Liver (tissue), 3 donors: ENCODE measurements at regions not wholly inside any gene's neighbourhood (a gene's known extent, or its start where the extent isn't known, plus 50 kb on each side); places are given as distances from the start of the nearest gene placed in this dataset.

Source experiments
- ATF3 ChIP-seq: IDR thresholded peaks from 2 replicates; pipeline ENCODE4 v1.6.1; 2016; ENCODE audit warnings: antibody characterized with exemption
- CTCF ChIP-seq: fragments of 150-350 bp; IDR thresholded peaks from 2 replicates; pipeline ENCODE4 v1.5.1; 2017; ENCODE audit warnings: improper control_type of control experiment, low read depth, low read length; ENCODE audit not compliant: missing input control
- EGR1 ChIP-seq, 2 donors: IDR thresholded peaks; 2 replicates each; pipeline ENCODE4 v1.6.1; 2016 to 2018; ENCODE audit warnings: antibody characterized with exemption in 2 of 2, low read depth in 2 of 2
- FOXA1 ChIP-seq: IDR thresholded peaks from 2 replicates; pipeline ENCODE4 v1.6.1; 2016; ENCODE audit warnings: antibody characterized with exemption
- GABPA ChIP-seq, 2 donors: IDR thresholded peaks in 1 of 2; conservative IDR thresholded peaks in 1 of 2; 2 replicates each; pipeline ENCODE4 v1.6.1; 2016; ENCODE audit warnings: antibody characterized with exemption in 2 of 2, mild to moderate bottlenecking in 1 of 2, moderate library complexity in 1 of 2
- HNF4G ChIP-seq: IDR thresholded peaks from 2 replicates; pipeline ENCODE4 v1.6.1; 2016; ENCODE audit warnings: antibody characterized with exemption
- JUND ChIP-seq, 2 donors: IDR thresholded peaks; 2 replicates each; pipeline ENCODE4 v1.6.1; 2016; ENCODE audit warnings: antibody characterized with exemption in 2 of 2
- MAX ChIP-seq: IDR thresholded peaks from 2 replicates; pipeline ENCODE4 v1.6.1; 2016; ENCODE audit warnings: antibody characterized with exemption
- RAD21 ChIP-seq, 2 donors: IDR thresholded peaks; 2 replicates each; pipeline ENCODE4 v1.6.1; 2016; ENCODE audit warnings: antibody characterized with exemption in 2 of 2, mild to moderate bottlenecking in 2 of 2
- REST ChIP-seq: IDR thresholded peaks from 2 replicates; pipeline ENCODE4 v1.6.1; 2016; ENCODE audit warnings: antibody characterized with exemption, mild to moderate bottlenecking
- TAF1 ChIP-seq: conservative IDR thresholded peaks from 2 replicates; pipeline ENCODE4 v1.6.1; 2016; ENCODE audit warnings: antibody characterized with exemption, mild to moderate bottlenecking
- YY1 ChIP-seq: IDR thresholded peaks from 2 replicates; pipeline ENCODE4 v1.6.1; 2016; ENCODE audit warnings: antibody characterized with exemption, mild to moderate bottlenecking
- ZBTB33 ChIP-seq: IDR thresholded peaks from 2 replicates; pipeline ENCODE4 v1.6.1; 2016; ENCODE audit warnings: antibody characterized with exemption
- donor health status: healthy.
- donor health status: healthy.

- TF ChIP-seq RAD21 (IDR thresholded peaks at IDR 0.05) (no peak), HNF4G (no peak), MAX (no peak), CTCF (no peak), GABPA (IDR thresholded peaks at IDR 0.05 in 1 of 2, conservative IDR thresholded peaks at IDR 0.05 in 1 of 2) (no peak), YY1 (no peak), TAF1 (no peak), JUND (IDR thresholded peaks at IDR 0.05) (no peak), ZBTB33 (no peak), ATF3 (no peak), FOXA1 (no peak), REST (no peak), EGR1 (IDR thresholded peaks at IDR 0.05; ENCODE audit: low read depth in 2 of 2) (no peak)
These were observed 322.9 kb downstream of the PTEN start for GRCh38 chr10:88186335-88186734.
